HG02884 (cell line): ENCODE measurements at regions not wholly inside any gene's neighbourhood (a gene's known extent, or its start where the extent isn't known, plus 50 kb on each side); places are given as distances from the start of the nearest gene placed in this dataset.
"Not testable (repeated sequence)": the region's sequence is repeated elsewhere in the genome, so short reads cannot be mapped to it uniquely, and the experiment has no call there.

Experiments
- ATAC-seq: cut with Tn5 transposase; IDR thresholded peaks from one replicate; pipeline ENCODE4 v1.9.1; 2021; ENCODE audit warnings: mild to moderate bottlenecking, moderate library complexity; ENCODE audit not compliant: unreplicated experiment

DNA sequence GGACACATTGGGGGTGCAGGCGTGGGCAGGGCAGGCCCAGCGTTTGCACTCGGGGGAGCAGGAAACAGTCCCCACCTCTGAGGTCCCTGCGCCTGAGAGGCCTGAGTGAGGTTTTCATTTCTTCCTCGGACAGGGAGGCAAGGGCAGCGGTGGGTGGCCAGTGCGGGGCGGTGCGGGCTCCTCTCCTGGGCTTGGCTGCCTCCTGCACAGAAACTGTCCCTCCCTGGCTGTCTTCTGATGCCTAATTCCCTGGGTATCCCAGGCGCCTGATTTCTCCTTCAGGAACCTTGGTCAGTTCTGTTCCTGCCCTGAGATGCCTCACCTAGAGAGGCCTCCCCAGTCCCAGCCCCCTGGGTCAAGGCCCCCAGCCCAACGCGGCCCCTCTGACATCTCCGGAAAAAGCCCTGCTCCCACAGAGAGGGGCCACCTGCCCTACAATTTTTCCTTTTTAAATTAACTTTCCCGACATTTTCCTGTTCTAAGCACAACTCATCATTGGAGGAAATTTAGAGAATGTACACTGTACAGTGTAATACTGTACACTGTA lies 260.3 kb downstream of the ADGRD1 start:
- no peak for ATAC-seq

GRCh38 chr12:131214936-131215335 lies 261.2 kb downstream of the ADGRD1 start:
- ATAC-seq, result not testable (repeated sequence)

DNA sequence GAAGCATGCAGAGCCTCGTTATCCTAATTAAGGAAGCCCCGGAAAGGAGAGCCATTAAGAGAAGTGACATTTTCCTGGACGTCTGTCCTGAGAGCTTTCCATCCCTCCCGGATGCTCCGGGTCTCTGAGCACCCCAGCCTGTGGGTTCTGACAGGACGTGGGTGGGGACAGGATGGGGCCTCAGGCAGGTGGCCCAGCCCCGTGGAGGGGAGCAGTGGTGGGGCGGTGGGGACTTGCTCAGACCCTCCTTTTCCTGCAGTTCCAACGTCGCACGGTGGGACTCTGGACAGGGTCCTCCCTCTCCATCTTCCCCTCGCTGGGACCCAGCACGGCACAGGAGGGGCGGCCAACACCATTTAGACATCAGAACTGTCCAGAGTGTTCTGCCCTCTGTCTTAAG lies 262.9 kb downstream of the ADGRD1 start:
- not testable (repeated sequence) for ATAC-seq

DNA sequence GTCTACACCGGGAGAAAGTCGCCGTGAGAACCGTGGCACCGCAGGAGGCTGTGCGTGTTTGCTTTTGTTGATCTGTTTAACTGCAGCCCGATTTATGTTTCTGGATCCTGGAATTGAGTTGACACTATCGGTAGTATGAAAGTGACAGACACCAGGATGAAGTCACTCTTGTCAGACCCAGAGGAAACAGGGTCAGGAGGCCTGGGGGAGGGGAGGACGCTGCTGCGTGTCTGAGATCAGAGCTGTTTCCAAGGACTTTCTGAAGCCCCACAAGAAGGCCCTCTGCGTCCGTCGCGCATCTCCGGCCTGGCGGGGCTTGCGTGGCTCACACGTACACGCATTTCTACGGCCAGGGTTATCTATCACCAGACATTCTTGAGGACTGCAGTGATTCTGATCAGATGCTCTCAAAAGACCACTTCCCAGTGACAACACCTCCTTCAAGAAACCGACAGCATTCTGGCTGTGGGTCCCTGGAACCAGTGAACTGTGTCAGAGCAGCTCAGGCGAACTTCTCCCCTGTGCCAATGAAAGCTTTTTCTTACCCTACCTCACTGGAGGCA lies 263.4 kb downstream of the ADGRD1 start:
- no peak for ATAC-seq

- no peak for ATAC-seq
These were observed 264.6 kb downstream of the ADGRD1 start for GRCh38 chr12:131218026-131218922.

DNA sequence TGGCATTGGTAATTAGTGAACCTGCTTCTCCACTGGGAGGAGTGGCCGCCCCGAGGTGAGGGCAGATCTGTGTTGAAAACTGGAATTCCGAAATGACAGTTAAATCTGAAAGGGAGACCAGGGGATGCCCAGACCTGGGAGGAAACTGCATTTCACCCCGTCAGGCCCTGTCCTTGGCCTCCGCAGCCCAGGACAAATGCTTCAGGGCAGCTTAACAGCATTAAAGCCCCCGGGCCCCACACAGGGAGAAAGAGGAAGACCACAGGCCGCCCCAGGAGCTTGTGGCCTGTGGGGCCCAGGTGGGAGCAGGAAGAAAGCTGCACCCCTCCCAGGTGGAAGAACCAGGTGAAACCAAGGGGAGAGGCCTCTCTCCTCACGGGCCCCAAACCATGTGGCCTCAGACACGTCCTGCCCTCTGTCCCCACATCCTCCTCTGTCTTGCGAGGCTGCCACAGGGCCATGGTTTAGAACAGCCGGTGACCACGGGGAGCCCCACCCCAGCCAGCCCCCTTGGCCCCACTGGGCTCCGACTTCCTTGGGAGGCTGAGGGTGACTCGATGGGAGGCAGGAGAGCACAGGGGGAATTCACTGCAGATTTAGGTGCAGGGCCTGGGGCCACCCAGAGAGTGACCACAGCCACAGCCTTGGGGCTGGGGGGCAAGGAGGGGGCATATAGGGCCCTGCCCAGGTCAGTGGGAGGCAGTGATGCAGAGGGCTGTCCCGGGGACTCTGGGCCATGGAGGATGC lies 265.4 kb downstream of the ADGRD1 start:
- ATAC-seq, result no peak

GRCh38 chr12:131219670-131220330 lies 266.1 kb downstream of the ADGRD1 start:
- ATAC-seq, result no peak

DNA sequence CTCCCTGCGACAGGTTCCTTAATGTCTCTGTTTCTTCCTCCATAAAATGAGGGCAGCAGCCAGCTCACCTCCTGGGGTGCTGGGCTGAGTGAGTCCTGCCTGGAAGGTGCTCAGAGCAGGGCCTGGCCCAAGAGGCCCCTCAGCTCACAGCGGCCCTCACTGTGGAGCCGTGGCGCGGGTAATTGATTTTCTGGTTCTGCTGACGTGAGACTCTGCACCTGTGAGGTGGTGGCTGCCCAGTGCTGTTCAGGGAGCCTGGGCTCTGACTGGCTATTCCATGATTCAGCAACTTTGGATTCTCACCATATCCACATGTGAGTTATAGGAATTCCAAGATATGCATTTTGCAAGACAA lies 266.6 kb downstream of the ADGRD1 start:
- no peak for ATAC-seq

- no peak for ATAC-seq
These were observed 267.6 kb downstream of the ADGRD1 start for GRCh38 chr12:131221061-131221956.

DNA sequence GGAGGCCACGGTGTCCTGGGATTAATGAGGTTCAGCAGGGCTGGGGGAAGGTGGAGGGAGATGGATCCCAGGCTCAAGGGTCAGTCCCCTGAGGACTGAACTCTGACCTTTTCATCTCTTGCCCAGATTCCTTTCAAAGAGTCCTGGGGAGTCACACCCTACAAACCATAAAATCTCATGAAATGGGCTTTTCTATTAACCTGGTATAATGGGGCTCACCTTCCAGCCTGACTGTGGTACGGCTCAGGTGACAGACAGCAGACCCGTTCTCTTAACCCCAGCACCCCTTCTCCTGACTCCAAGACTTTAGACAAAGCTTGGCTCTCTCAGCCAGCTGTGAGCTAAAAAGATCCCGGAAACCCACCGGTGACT lies 268.2 kb downstream of the ADGRD1 start:
- no peak for ATAC-seq

- ATAC-seq, result peak; percentile 71
These were observed 268.8 kb downstream of the ADGRD1 start for GRCh38 chr12:131222329-131223139.

DNA sequence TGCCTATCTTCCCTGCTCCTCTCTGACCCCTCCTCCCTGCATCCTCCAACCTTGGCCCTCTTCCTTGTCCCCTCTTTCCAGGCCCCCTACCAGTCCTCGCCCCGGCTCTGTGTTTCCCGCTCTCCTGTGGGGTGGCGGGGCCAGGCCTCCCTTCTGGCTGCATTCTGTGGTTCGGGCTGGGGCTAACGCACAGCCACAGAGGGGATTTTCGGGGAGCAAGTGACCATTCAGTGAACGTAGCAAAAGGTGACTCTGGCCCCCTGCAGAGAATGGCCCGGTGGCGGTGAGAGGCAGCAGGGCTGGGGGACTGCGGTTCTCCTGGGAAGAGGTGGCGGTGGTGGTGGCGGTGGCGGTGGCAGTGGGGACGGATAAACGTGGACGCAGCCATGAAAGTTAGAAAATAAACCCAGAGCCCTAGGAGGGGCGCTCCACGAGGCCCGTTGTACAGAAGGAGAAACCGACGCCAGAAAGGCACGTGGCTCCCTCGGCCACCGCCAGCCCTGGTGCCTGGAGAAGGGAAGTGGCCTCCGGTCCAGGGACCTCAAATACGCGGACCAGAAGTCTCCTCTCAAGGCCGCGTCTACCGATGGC lies 269.6 kb downstream of the ADGRD1 start:
- no peak for ATAC-seq

- no peak for ATAC-seq
These were observed 270.1 kb downstream of the ADGRD1 start for GRCh38 chr12:131223791-131224225.

DNA sequence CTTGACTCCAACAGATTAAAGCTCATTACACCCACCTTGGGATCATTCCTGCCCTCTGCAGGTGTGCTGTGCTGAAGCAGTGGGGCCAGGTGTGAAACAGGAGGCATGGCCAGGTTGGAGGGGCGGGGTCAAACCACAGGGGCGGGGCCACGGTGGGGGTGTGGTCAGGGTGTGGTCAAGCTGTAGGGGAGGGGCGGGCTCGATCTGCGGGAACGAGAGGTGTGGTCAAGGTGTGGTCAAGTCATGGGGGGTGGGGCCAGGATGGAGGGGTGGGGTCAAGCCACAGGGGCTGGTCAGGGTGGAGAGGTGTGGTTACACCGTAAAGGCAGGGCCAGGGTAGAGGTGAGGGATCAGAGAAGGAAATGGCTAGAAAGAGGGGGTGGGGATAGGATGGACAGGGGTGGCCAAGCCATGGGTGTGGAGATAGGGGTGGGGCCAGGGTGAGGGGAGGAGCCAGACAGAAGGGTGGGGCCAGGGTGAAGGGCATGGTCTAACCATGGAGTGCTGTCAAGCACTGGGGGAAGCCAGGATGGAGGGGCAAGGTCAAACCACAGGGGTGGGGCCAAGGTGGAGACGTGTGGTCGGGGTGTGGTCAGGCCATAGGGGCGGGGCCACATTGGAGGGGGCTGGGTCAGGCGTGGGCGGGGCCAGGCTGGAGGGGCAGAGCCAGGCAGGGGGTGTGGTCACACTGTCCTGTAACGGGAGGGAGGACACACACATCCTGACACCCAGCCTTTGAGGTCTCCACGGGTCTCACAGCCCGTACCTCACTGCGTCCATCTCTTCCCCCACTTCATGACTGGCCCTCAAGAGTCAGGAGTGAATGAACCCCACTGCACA lies 270.7 kb downstream of the ADGRD1 start:
- ATAC-seq, result not testable (repeated sequence)

- ATAC-seq, result not testable (repeated sequence)
These were observed 271.3 kb downstream of the ADGRD1 start for GRCh38 chr12:131225066-131225380.

GRCh38 chr12:131226345-131227265 lies 272.9 kb downstream of the ADGRD1 start:
- ATAC-seq, result no peak

GRCh38 chr12:131227641-131228040 lies 273.9 kb downstream of the ADGRD1 start:
- ATAC-seq, result not testable (repeated sequence)
